MM.1S (cell line): ENCODE measurements at regions not wholly inside any gene's neighbourhood (a gene's known extent, or its start where the extent isn't known, plus 50 kb on each side); places are given as distances from the start of the nearest gene placed in this dataset.
"Not testable (repeated sequence)": the region's sequence is repeated elsewhere in the genome, so short reads cannot be mapped to it uniquely, and the experiment has no call there.

Experiments
- DNase-seq: peaks from one replicate; pipeline ENCODE4 v3.0.0-alpha.2; 2015
- H2AFZ ChIP-seq: fragments of 300-600 bp; sonication (generic); 2 replicates; pipeline ENCODE4 v1.6.0; 2016; ENCODE audit warnings: antibody characterized with exemption, low read length
- H3F3A ChIP-seq: fragments of 300-600 bp; sonication (generic); 2 replicates; pipeline ENCODE4 v1.6.1; 2016; ENCODE audit warnings: mild to moderate bottlenecking, antibody characterized with exemption, low read length, moderate library complexity, mixed read lengths; ENCODE audit not compliant: insufficient read depth
- H3K27ac ChIP-seq: fragments of 300-600 bp; sonication (generic); 2 replicates; pipeline ENCODE4 v1.5.1; 2016; ENCODE audit warnings: mild to moderate bottlenecking, low read length
- H3K27me3 ChIP-seq: fragments of 300-600 bp; sonication (generic); replicated peaks from 2 replicates; pipeline ENCODE4 v1.6.0; 2016; ENCODE audit warnings: low read length; ENCODE audit not compliant: insufficient read depth
- H3K36me3 ChIP-seq: fragments of 300-600 bp; sonication (generic); replicated peaks from 2 replicates; pipeline ENCODE4 v1.6.1; 2016; ENCODE audit warnings: mild to moderate bottlenecking, low read length, mixed read lengths; ENCODE audit not compliant: insufficient read depth
- H3K4me1 ChIP-seq: fragments of 300-600 bp; sonication (generic); 2 replicates; pipeline ENCODE4 v1.6.1; 2016; ENCODE audit warnings: low read length, mixed read lengths
- H3K4me2 ChIP-seq: fragments of 300-600 bp; sonication (generic); 2 replicates; pipeline ENCODE4 v1.6.0; 2016; ENCODE audit warnings: low read depth, low read length
- H3K4me3 ChIP-seq: fragments of 300-600 bp; sonication (generic); 2 replicates; pipeline ENCODE4 v1.5.1; 2016; ENCODE audit warnings: low read length, mixed read lengths
- H3K79me2 ChIP-seq: fragments of 300-600 bp; sonication (generic); 2 replicates; pipeline ENCODE4 v1.6.1; 2016; ENCODE audit warnings: mixed run types, low read length, mixed read lengths
- H3K9ac ChIP-seq: fragments of 300-600 bp; sonication (generic); 2 replicates; pipeline ENCODE4 v1.6.1; 2016; ENCODE audit warnings: low read length, mixed read lengths
- H3K9me2 ChIP-seq: fragments of 300-600 bp; sonication (generic); replicated peaks from 2 replicates; pipeline ENCODE4 v1.6.1; 2016; ENCODE audit warnings: mild to moderate bottlenecking, low read length, mixed read lengths; ENCODE audit not compliant: insufficient read depth
- H3K9me3 ChIP-seq: fragments of 300-600 bp; sonication (generic); replicated peaks from 2 replicates; pipeline ENCODE4 v1.6.1; 2016; ENCODE audit warnings: mild to moderate bottlenecking, low read length, mixed read lengths; ENCODE audit not compliant: insufficient read depth
- H4K20me1 ChIP-seq: fragments of 300-600 bp; sonication (generic); 2 replicates; pipeline ENCODE4 v1.6.1; 2016; ENCODE audit warnings: mild to moderate bottlenecking, low read length, moderate library complexity, mixed read lengths; ENCODE audit not compliant: insufficient read depth
- CTCF ChIP-seq: fragments of 300-600 bp; sonication (generic); IDR thresholded peaks from 2 replicates; pipeline ENCODE4 v1.5.1; 2016; ENCODE audit warnings: antibody characterized with exemption, low read length, mixed read lengths
- EZH2 ChIP-seq: fragments of 300-600 bp; sonication (generic); optimal IDR thresholded peaks from 2 replicates; pipeline ENCODE3; 2017; ENCODE audit warnings: low read depth, mild to moderate bottlenecking, antibody characterized with exemption, low read length, mixed read lengths
- EZH2phosphoT487 ChIP-seq: fragments of 300-600 bp; sonication (generic); IDR thresholded peaks from 2 replicates; pipeline ENCODE4 v1.6.1; 2018; ENCODE audit warnings: antibody characterized with exemption, low read length

- Histone ChIP-seq H3F3A (no peaks in the 10 kb centered on the region), H3K36me3 (no peaks in the 10 kb centered on the region), H3K4me1 (no peaks in the 10 kb centered on the region), H2AFZ (no peak overlapping the region), H3K4me2 (no peak overlapping the region), H3K9ac (no peak overlapping the region), H3K79me2 (no peaks in the 10 kb centered on the region), H3K27ac (no peak overlapping the region), H3K27me3 (no peaks in the 10 kb centered on the region), H3K4me3 (no peak overlapping the region), H3K9me3 (no peaks in the 10 kb centered on the region), H3K9me2 (no peaks in the 10 kb centered on the region), H4K20me1 (no peaks in the 10 kb centered on the region)
- no peak for DNase-seq
- TF ChIP-seq EZH2 (no peak), CTCF (no peak), EZH2phosphoT487 (no peak)
Observed at GRCh38 chr6:78379982-78380381, 487.4 kb upstream of the IRAK1BP1 start.

- no peak overlapping the region for H3K4me2 ChIP-seq
- no peaks in the 10 kb centered on the region for H4K20me1 ChIP-seq
- no peak overlapping the region for H3K9ac ChIP-seq
- H2AFZ ChIP-seq: no peak overlapping the region
- no peaks in the 10 kb centered on the region for H3K4me1 ChIP-seq
- H3K4me3 ChIP-seq: no peak overlapping the region
- DNase-seq: no peak
- no peaks in the 10 kb centered on the region for H3K9me2 ChIP-seq
- no peaks in the 10 kb centered on the region for H3K27me3 ChIP-seq
- no peaks in the 10 kb centered on the region for H3K36me3 ChIP-seq
- H3K9me3 ChIP-seq: no peaks in the 10 kb centered on the region
- H3K27ac ChIP-seq: no peak overlapping the region
- no peaks in the 10 kb centered on the region for H3K79me2 ChIP-seq
- no peaks in the 10 kb centered on the region for H3F3A ChIP-seq
- TF ChIP-seq CTCF: no peak
- no peak for TF ChIP-seq EZH2
- TF ChIP-seq EZH2phosphoT487: no peak
Observed at GRCh38 chr6:78380541-78380940, 486.8 kb upstream of the IRAK1BP1 start.

- no peak overlapping the region for H3K4me3 ChIP-seq
- DNase-seq: no peak
- H3K9ac ChIP-seq: no peak overlapping the region
- no peaks in the 10 kb centered on the region for H3K9me2 ChIP-seq
- no peaks in the 10 kb centered on the region for H3F3A ChIP-seq
- TF ChIP-seq EZH2phosphoT487 (no peak), CTCF (no peak), EZH2 (no peak)
- no peaks in the 10 kb centered on the region for H4K20me1 ChIP-seq
- H3K27me3 ChIP-seq: no peaks in the 10 kb centered on the region
- no peak overlapping the region for H3K27ac ChIP-seq
- no peaks in the 10 kb centered on the region for H3K79me2 ChIP-seq
- no peaks in the 10 kb centered on the region for H3K36me3 ChIP-seq
- no peak overlapping the region for H2AFZ ChIP-seq
- no peak overlapping the region for H3K4me2 ChIP-seq
- no peaks in the 10 kb centered on the region for H3K9me3 ChIP-seq
- H3K4me1 ChIP-seq: no peaks in the 10 kb centered on the region
Observed at GRCh38 chr6:78383968-78384367, 483.4 kb upstream of the IRAK1BP1 start.

- not testable (repeated sequence) for H3K36me3 ChIP-seq, H3F3A ChIP-seq, DNase-seq, H3K4me1 ChIP-seq, H3K4me2 ChIP-seq, H3K4me3 ChIP-seq, H4K20me1 ChIP-seq, H2AFZ ChIP-seq, H3K27me3 ChIP-seq, H3K9me2 ChIP-seq, H3K79me2 ChIP-seq, H3K9me3 ChIP-seq, H3K27ac ChIP-seq, H3K9ac ChIP-seq
Observed at GRCh38 chr6:78386854-78387253, 480.5 kb upstream of the IRAK1BP1 start.
